NB4 (cell line): ENCODE measurements at regions not wholly inside any gene's neighbourhood (a gene's known extent, or its start where the extent isn't known, plus 50 kb on each side); places are given as distances from the start of the nearest gene placed in this dataset.

Experiments used
- CTCF ChIP-seq: IDR thresholded peaks from one replicate; pipeline ENCODE4 v1.5.1; 2012; ENCODE audit warnings: low read depth, low read length
- MYC ChIP-seq: IDR thresholded peaks from 2 replicates; pipeline ENCODE4 v1.6.1; 2011; ENCODE audit warnings: low read depth, low read length
- POLR2A ChIP-seq: IDR thresholded peaks from 2 replicates; pipeline ENCODE4 v1.6.1; 2011; ENCODE audit warnings: mild to moderate bottlenecking; ENCODE audit not compliant: insufficient read length; ENCODE audit errors: extremely low read depth
- TF ChIP-seq, protein P1 (sequence below): IDR thresholded peaks from 2 replicates; pipeline ENCODE4 v1.6.1; 2011; ENCODE audit warnings: low read depth, low read length

DNA sequence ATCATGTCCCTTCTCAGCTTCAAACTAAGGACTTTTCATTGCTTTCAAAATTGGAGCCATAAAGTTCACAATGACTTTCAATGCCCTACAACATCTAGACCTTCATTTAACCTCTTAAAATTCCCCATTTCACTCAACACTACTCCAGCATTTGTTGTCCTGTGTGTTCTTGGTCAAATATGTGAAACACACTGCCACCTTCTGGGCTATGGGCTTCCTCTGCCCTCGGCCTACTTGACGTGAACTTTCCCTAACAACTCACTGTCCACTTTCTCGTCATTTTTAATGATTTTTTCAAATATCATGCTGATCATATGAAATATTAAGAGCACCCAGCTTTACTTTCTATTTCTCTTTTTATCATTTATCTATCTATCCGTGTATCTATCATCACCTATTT, 2018.4 kb downstream of the NCAM2 start:
- TF ChIP-seq CTCF (peak; percentile 33), POLR2A (no peak), MYC (no peak)
- TF ChIP-seq, protein P1, sequence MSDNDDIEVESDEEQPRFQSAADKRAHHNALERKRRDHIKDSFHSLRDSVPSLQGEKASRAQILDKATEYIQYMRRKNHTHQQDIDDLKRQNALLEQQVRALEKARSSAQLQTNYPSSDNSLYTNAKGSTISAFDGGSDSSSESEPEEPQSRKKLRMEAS: no peak
